ENCODE measurements at regions not wholly inside any gene's neighbourhood (a gene's known extent, or its start where the extent isn't known, plus 50 kb on each side); places are given as distances from the start of the nearest gene placed in this dataset.

GRCh38 chr9:24488896-24489295 is 56.8 kb downstream of the IZUMO3 start:
- ChIA-PET CTCF (ENCODE audit: unreplicated experiment) (no interaction called here), POLR2A (no interaction called here)
- no peak overlapping the region for H2AFZ ChIP-seq (ENCODE audit: low read length)
- no peak overlapping the region for H3K27ac ChIP-seq (ENCODE audit: low read depth, low read length, poor library complexity, severe bottlenecking)
- no peaks in the 10 kb centered on the region for H3K9me2 ChIP-seq (ENCODE audit: insufficient read depth, low read length)
- no peaks in the 10 kb centered on the region for H3K36me3 ChIP-seq (ENCODE audit: insufficient read depth, low read length)
- no peaks in the 10 kb centered on the region for H4K20me1 ChIP-seq (ENCODE audit: insufficient read depth, low read length)
- TF ChIP-seq EZH2phosphoT487 (IDR thresholded peaks at IDR 0.05; ENCODE audit: borderline replicate concordance, low read depth, low read length) (no peak), CTCF (conservative IDR thresholded peaks at IDR 0.05; ENCODE audit: low read length) (no peak)
- BruUV-seq (replicated peaks) = no TSS peak
- no peak for DNase-seq (ENCODE audit: low spot score)
- no peaks in the 10 kb centered on the region for H3K9me3 ChIP-seq (ENCODE audit: low read length)
- intact Hi-C loops (cut with micrococcal nuclease; ENCODE audit: unreplicated experiment) = no loop called here
- no peaks in the 10 kb centered on the region for H3K4me1 ChIP-seq (ENCODE audit: insufficient read depth, low read length, poor library complexity, severe bottlenecking)
- H3K79me2 ChIP-seq (ENCODE audit: insufficient read depth, low read depth, low read length) = no peaks in the 10 kb centered on the region
- no peak overlapping the region for H3K4me3 ChIP-seq (ENCODE audit: low read depth, low read length, poor library complexity, severe bottlenecking)
- H3K4me2 ChIP-seq (ENCODE audit: low read length) = no peak overlapping the region

GRCh38 chr9:24487946-24488345 is 57.8 kb downstream of the IZUMO3 start:
- POLR2A ChIA-PET = interaction anchor here (0.7 kb wide), 1 partner anchor 12 kb away, joined by 6 read pairs; no protein-coding TSS in a partner anchor
- H3K4me3 ChIP-seq (ENCODE audit: low read depth, low read length, poor library complexity, severe bottlenecking) = no peak overlapping the region
- no peaks in the 10 kb centered on the region for H4K20me1 ChIP-seq (ENCODE audit: insufficient read depth, low read length)
- intact Hi-C loops (cut with micrococcal nuclease; ENCODE audit: unreplicated experiment) = no loop called here
- H3K4me2 ChIP-seq (ENCODE audit: low read length) = no peak overlapping the region
- DNase-seq (ENCODE audit: low spot score) = no peak
- H3K9me2 ChIP-seq (ENCODE audit: insufficient read depth, low read length) = no peaks in the 10 kb centered on the region
- CTCF ChIA-PET (ENCODE audit: unreplicated experiment) = no interaction called here
- no TSS peak for BruUV-seq (replicated peaks)
- H3K4me1 ChIP-seq (ENCODE audit: insufficient read depth, low read length, poor library complexity, severe bottlenecking) = no peaks in the 10 kb centered on the region
- no peak overlapping the region for H3K27ac ChIP-seq (ENCODE audit: low read depth, low read length, poor library complexity, severe bottlenecking)
- no peaks in the 10 kb centered on the region for H3K9me3 ChIP-seq (ENCODE audit: low read length)
- no peak for TF ChIP-seq CTCF (conservative IDR thresholded peaks at IDR 0.05; ENCODE audit: low read length)
- TF ChIP-seq EZH2phosphoT487 (IDR thresholded peaks at IDR 0.05; ENCODE audit: borderline replicate concordance, low read depth, low read length) = no peak
- H3K79me2 ChIP-seq (ENCODE audit: insufficient read depth, low read depth, low read length) = no peaks in the 10 kb centered on the region
- H2AFZ ChIP-seq (ENCODE audit: low read length) = no peak overlapping the region
- H3K36me3 ChIP-seq (ENCODE audit: insufficient read depth, low read length) = no peaks in the 10 kb centered on the region

DNA sequence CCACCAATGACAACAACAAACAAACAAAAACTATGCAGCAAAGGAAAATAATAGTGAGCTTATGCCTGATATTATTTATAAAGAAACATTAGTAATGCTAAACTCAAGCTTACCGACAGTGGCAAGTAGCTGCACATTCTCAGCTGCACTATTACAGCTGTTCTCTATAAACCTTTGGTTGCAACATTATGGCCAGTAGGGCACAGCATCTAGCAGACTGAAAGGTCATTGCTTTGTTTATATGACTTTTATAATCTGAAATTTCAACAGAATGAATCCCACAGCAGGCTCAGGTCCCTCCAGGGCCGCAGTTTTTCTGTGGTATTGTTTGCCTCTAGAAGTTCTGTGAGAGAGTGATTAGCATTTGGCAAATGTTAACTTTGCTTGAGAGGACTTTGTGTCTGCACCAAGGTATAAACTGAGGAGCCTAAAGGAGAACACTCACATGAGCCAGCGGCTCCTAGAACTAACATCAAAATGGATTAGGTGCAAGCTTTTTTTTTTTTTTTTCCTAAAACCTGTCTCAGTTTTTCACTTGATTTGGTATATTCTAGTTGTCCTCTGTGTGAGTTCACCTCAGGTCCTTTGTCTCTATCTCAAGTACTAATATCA is 58.3 kb downstream of the IZUMO3 start:
- CTCF ChIA-PET (ENCODE audit: unreplicated experiment) = no interaction called here

More for the DNA sequence above, 58.3 kb downstream of the IZUMO3 start:
- H3K4me1 ChIP-seq (ENCODE audit: insufficient read depth, low read length, poor library complexity, severe bottlenecking) = no peaks in the 10 kb centered on the region
- H3K9me3 ChIP-seq (ENCODE audit: low read length) = no peaks in the 10 kb centered on the region
- intact Hi-C loops (cut with micrococcal nuclease; ENCODE audit: unreplicated experiment) = no loop called here
- H3K9me2 ChIP-seq (ENCODE audit: insufficient read depth, low read length) = no peaks in the 10 kb centered on the region
- no peak for TF ChIP-seq EZH2phosphoT487 (IDR thresholded peaks at IDR 0.05; ENCODE audit: borderline replicate concordance, low read depth, low read length)
- TF ChIP-seq CTCF (conservative IDR thresholded peaks at IDR 0.05; ENCODE audit: low read length) = no peak
- no peak overlapping the region for H3K4me3 ChIP-seq (ENCODE audit: low read depth, low read length, poor library complexity, severe bottlenecking)
- no peak overlapping the region for H2AFZ ChIP-seq (ENCODE audit: low read length)
- POLR2A ChIA-PET = interaction anchor here (0.6 to 0.7 kb wide), 3 partner anchors 13 to 355 kb away, joined by 3 to 6 read pairs (median 3); no protein-coding TSS in a partner anchor
- no peaks in the 10 kb centered on the region for H3K79me2 ChIP-seq (ENCODE audit: insufficient read depth, low read depth, low read length)
- no peak overlapping the region for H3K27ac ChIP-seq (ENCODE audit: low read depth, low read length, poor library complexity, severe bottlenecking)
- H4K20me1 ChIP-seq (ENCODE audit: insufficient read depth, low read length) = no peaks in the 10 kb centered on the region
- DNase-seq (ENCODE audit: low spot score) = no peak
- H3K4me2 ChIP-seq (ENCODE audit: low read length) = no peak overlapping the region
- no TSS peak for BruUV-seq (replicated peaks)
- no peaks in the 10 kb centered on the region for H3K36me3 ChIP-seq (ENCODE audit: insufficient read depth, low read length)
